HG03039 (cell line): ENCODE measurements at regions not wholly inside any gene's neighbourhood (a gene's known extent, or its start where the extent isn't known, plus 50 kb on each side); places are given as distances from the start of the nearest gene placed in this dataset.

Source experiments
- ATAC-seq: cut with Tn5 transposase; IDR thresholded peaks from one replicate; pipeline ENCODE4 v1.9.1; 2021; ENCODE audit warnings: mild to moderate bottlenecking, moderate library complexity; ENCODE audit not compliant: unreplicated experiment

DNA sequence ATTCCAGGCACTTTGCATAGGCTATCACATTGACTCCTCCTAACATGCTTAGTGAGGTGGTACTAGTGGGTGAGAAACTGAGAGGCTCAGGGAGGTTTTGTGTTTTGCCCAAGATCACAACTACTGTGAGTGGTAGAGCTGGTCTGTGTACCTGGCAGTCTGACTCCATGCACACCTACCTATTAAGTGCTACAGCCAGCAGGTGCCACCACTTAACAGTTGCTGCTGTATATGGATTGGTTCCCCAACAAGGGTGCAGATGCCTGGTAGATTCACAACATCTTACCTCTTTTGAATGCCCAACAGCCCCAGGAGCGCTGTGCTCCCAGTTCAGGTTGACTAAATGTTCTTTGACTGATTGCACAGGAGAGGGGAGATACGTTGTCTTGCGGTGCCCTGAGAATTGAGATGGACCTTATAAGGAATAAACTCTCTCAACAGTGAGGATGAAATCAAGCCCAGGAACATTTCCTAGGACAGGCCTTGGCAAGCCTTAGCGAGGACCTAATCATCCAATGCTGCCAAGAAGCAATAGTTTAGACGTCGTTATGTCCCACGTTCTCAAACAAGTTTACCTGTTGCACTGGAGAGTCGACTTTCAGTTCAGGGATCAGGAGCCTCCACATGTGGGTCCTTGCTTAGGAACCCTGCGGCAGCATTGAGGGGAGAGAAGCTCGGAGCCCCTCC is 78.9 kb upstream of the F3 start:
- ATAC-seq: no peak

DNA sequence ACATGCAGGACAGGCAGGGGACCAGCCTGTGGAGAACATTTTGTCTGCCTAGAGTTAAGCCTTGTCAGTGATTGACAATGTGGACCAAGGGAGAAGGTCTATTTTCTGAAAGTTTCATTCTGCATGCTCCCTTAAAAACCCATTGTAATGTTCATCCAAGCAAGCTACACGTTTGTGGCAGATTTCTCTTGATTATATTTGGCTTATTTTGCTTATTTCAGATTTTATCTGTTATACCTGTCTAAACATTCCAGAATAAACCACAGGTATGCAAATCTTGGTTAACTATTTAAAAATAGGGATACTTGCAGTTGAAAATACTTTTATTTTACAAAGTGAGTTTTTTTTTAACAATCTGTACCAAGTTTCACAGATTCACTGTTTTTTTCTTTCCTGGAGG is 78.2 kb upstream of the F3 start:
- ATAC-seq: no peak

DNA sequence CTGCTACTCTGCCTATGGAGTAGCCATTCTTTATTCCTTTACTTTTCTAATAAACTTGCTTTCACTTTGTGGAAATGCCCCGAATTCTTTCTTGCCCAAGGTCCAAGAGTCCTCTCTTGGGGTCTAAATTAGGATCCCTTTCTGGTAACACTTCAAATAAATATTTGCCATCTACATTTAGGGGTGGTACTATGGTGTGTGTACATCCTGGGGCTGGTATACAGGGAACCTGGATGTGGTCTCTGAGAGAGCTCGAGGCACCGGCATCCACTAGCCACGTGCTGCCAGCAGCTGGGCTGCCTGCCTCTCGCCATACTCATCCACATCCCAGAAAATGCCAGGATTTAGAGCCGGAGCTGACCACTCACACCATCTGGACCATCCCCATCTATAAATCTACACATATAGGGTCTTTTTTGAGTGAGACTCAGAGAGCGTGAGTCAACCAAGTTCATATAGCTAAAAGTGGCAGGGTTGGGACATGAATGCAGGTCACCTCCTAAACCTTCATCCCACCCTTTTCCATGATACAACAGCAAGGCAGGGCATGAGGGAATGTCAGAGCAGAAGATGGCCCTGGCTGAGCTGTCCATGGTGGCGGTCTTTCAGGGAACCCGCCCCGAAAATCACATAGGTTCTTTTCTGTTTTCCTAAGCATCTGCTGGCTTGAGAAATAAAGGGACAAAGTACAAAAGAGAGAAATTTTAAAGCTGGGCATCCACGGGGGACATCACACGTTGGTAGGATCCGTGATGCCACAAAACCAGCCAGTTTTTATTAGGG is 76.6 kb upstream of the F3 start:
- no peak for ATAC-seq

DNA sequence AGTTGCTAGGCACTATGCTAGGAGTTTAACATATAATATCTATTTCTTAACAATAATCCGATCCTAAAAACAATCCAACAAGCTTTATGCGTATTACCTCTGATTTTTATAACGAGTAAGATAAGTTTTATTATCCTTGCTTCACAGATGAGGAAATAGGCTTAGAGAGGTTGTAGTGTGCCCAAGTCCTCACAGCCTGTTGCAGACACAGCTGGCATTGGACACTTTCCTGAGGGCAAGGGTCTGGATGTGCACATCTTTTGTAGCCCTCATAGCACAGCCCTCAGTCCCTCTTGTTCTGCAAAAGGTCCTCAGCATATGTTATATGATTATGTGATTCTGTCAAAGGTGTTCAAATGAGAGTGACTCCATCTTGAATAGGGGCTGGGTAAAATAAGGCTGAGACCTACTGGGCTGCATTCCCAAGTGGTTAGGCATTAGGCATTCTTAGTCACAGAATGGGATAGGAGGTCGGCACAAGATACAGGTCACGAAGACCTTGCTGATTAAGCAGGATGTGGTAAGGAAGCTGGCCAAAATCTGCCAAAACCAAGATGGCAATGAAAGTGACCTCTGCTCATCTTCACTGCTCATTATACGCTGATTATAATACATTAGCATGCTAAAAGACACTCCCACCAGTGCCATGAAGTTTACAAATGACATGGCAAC is 75.7 kb upstream of the F3 start:
- no peak for ATAC-seq

DNA sequence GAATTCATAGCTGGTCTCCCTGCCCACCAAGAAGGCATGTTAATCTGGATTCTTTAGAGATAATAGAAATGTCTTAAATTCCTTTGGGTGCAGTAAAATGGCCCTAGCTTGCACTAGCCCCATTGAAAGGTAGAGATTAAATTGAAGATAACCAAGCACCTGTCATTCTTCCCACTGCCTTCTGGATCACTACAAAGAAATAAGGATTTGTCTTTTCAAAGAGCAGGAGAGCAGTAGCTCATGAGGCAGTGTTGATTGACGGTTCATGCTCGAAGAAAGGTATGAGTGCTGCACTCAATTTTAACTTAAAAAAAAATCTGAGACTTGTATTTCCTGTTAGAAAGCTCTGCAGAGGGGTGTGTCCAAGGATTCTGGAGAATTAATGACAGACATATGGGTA is 74.9 kb upstream of the F3 start:
- ATAC-seq: no peak

DNA sequence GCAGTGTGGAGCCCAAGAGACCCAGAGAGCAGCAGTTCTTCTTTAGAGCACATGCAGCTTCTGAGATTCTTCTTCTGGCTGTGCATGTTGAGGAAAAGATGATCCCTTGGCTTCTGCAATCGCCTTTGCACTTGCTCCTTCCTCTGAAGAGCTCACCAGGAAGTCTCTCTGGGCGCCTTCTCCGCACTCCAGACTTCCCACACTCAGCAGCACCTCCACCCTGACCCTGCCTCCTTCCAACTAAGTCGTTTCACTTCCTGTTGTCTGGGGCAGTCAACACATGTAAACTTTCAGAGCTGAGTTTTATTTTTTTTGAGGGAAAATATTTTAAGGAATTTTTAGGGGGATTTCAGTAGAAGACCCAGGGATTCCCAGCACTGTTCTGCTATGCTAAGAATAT is 73.4 kb upstream of the F3 start:
- ATAC-seq: no peak

DNA sequence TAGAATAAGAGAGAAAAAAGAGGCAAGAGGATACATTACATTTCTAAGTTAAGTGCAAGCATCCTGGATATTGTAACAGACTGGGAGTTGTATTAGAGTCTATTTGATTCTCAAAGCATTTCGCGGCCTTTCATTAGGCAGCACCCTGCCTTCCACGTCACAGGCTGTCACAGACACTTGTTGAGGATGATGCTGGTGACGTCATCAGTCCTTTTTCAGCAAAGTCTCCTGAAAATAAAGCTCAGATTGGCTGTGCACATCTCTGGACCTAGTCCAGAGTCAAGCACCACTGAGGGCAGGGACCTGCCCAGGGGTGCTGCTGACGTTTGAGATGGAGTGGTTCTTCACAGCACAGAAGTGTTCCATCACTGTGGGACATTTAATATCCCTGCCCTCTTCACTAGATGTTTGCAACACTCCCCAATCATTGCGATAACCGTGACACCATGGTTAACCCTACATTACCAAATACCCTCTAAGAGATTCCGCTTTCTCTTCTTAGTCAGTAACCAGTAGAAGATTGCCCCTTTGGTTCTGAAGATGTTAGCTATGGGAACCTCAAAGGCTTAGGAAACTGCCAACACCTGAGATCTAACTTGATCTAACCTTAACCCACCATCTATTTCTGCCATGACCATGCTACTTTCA is 72.7 kb upstream of the F3 start:
- ATAC-seq: no peak

DNA sequence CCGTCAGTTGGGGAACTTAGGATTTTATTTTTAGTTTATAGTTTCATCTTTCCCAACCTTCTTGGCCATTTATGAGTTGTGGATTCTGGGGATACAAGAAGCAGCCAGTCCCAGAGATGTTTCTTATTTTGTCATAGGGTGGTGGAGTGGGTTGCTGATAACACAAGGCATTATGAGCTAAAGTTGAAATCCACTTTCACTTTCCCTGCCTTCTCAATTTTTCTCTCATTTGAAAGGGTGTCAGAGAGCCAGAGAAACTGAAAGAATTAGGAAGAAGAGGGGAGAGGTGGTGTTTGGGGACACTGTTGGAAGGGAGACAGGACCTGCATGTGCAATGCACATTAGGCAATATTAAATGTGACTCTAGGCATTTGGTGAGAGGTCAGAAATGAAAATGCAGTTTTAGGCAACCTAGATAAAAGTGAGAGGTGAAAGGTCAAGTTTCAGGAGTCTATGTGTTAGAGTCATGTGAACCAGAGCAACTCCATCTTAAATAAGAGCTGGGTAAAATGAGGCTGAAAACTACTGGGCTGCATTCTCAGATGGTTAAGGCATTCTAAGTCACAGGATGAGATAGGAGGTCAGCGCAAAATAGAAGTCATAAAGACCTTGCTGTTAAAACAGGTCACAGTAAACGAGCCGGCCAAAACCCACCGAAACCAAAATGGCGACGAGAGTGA is 71.1 kb upstream of the F3 start:
- ATAC-seq: no peak

DNA sequence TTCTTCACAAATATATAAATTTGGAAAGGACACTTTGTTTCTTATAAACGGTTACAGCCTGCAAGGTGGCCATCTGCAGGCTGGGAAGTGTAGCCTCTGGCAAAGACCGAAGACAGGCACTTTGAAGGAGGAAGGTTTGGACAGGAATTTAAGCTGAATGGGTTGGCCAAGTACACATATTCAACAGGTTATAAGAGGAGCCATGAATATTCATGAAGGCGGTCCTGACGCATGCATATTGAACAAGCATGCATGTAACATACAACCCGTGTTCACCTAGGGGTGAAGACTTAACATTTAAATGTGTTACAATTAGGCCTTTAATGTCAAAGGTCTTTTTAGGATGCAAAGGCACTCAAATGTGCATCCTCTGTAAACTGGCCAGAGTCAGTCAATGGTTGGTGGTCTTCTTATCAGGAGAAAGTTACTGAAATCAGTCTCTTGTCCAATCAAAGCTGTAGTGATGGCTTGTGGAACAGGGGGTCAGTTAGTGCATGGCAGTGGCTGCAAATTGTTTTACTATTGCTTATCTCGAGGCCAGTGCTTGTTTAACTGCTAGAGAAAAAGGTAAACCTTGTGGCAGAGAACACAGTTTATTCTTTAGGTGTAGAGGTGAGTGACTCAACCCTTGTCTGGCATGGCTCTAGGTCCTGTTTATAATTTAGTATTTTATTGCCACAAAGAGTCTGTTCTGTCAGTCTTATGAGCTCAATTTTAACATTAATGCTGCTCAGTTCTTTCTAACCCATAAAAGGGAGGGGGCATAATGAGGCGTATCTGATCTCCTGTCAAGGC is 70.3 kb upstream of the F3 start:
- ATAC-seq: no peak

DNA sequence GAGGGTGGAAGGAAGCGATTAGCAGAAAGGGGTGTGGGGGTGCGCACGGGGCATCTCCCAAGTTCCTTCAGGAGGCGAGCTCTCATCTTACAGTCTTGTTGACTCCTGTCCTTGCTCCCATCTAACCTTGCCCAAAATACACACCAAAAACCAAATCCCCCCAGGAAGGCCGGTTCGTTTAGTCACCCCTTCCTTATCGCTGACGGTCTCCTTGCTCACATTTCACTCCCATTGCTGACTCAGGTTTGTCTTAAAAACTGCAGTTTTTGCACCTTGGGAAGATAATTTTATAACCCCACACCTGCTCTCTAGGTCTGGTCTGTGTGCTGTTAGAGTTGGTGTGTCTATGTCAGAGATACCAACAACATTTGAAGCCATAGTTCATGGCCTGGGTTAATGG is 68.1 kb upstream of the F3 start:
- no peak for ATAC-seq

DNA sequence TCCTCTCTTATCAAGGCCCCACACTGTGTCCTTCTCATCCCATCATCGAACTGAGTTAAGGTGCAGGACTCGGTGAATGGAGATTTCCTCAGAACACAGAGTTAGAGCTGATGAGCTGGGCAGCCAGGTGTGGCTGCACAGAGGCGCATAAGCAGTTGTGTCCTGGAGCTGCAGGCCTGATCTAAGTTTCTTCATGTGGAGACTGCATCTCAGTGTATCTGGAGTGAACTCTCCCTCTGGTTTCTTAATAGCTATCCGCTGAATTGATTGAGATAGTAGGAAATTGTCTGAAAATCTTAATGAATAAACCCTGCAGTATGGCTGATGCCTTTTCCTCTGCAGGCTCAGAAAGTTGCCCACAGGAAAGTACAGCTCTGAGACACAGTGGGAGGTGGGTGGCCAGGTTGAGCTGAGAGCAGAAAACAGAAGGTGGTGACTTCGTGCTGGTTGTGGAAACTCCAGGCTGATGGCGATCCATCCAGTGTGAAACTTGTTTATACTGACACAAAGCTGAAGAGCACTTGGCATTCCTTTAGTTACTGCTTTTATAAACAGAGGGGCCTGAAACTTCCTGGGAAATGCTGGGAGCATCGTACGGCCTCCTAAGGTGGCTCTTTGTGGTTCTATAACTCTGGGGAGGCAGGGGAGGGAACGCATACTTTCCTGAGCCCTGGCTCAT is 67.4 kb upstream of the F3 start:
- no peak for ATAC-seq

DNA sequence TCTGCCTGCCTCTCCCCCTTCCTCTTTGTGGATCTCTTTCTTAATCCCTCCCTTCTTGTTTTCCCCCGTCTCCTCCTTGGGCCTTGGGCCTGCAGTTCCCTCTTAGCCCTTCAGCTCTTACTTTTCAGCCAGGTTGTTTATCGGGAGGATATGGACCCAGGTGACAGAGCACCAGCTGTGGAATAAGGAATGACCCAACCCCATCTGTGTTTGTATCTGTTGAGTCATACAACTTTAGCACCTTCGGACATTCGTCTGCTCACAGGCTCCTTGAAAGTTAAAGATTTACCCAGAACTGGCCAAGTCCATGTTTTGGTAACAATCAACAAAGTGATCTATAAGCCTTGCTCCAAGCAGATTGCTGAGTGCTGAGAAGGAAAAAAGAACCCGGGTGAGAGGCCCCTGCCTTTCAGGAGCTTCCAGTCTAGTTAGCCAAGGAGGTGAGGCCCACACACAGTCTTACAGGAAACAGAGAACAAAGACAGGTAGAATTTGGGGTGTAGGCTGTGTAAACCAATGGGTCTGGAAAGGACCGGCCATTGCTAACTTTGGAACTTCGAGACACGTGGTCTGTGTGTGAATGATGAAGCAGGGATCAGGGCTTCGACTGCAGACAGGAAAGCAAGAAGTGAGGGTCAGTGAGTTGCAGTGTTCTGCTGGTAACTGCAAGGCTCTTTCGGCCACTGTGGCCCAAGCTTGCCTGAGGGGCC is 66.7 kb upstream of the F3 start:
- ATAC-seq: no peak

DNA sequence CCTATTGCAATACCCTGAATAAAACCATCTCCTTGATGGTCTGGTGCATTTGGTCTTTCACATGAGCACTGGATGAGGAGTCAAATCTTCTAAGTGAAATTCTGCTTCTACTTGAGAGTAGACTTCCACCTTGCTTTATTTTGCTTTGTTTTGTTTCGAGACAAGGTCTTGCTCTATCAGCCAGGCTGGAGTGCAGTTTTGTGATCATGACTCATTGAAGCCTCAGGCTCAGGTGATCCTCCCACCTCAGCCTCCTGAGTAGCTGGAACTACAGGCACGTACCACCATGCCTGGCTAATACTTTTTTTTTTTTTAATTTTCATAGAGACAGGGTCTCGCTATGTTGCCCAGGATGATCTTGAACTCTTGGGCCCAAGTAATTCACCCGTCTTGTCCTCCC is 65.8 kb upstream of the F3 start:
- no peak for ATAC-seq

DNA sequence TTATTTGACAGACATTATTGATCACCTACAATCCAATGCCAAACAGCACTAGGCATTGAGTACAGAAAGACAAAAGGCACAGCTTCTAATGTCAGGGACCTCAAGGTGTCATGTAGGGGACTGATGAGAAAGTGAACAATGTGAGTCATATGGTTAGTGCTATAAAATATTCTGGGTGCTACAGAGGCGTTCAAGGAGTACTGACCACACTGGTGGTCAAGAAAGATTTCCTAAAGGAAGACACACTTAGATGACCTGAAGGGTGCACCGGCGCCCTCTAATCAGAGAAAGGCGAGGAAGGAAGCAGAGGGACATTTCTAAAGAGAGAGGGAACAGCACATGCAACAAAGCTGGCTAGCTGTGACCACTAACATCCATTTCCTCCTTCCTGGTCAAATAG is 64.9 kb upstream of the F3 start:
- ATAC-seq: no peak

DNA sequence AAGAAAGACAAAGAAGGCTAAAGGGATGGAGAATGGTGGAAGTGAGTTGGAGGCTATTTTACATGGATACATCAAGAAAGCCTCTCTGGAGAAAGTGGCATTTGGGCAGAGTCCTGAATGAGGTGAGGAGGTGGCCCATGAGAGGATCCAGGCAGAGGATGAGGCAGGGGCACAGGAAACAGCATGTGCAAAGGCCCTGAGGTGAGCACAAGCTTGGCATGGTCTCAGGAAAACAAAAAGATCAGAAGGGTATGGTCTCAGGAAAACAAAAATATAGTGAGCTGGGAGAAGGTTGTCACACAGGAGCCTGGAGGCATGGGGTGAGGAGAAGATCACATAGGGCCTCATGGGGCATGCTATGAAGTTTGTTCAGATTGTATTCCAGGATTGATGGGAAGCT is 62.1 kb upstream of the F3 start:
- no peak for ATAC-seq

DNA sequence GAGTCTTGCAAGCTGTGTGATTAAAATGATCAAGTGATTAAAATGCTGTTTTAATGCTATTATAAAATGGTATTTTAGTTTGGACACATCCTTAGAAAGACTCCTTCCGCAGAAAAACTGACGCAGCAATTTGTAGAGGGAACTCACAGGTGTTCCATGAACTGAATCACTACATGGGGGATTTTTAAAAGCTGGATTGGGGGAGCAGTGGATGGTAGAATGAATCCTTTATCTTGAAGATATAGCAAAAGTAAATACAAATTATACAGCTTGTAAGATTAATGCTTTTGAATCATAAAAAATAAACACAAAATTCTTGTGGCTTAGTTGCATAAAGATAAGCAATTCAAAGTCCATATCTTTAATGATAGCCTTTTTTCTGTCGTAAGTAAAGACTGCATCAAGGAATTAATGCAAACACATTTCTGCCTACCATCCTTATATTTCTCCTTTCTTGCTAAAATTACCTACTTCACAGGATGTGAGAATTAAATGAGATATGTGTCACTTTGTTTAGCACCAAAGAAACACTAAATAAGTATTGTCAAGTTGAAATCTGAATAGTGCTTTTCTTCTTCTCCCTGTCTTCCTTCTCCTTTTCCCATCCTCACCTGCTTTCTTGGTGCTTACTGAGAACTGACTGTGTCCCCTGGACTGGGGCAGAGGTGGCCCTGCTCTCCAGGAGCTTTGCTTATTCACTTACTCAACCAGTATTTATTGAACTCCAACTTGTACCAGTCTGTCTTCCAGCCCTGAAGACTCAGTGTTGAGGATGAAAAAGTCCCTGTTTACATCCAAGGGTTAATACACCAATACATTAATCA is 61.5 kb upstream of the F3 start:
- no peak for ATAC-seq

DNA sequence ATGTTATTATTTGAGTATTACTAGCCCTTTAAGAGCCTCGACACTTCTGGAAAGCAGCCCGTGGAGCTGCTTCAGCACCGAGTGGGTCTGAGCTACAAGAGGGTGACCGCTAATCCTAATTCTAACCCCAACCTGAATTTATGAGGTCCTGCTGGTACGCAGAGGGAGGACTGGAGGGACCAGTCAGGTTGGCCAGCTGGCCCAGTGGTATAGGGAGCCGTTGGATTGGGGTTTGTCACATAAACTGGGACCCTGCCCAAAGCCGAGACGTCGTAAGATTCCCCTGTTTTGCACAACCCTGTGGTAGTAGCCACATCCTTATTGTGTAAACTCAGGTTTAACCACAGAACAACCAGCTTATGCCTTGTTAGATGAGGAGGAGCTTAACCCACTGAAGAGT is 60.8 kb upstream of the F3 start:
- no peak for ATAC-seq

DNA sequence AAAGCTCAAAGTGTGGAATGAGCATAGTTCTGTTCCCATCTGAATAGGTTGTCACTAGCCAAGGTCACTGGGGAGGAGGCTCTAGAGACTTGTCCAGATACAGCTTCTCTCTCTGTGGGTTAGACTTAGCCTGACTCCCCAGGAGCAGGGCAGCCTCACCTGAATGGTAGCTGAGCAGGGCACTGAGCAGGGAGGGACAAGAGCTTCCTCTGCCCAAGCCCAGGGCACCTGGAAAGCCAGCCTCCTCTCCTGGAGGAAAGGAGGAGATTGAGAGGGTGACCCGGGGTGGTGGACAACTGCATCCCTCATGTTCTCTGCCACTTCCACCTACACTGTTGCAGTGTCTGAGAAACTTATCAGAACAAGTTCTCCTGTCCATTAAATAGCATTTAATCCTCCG is 59.0 kb upstream of the F3 start:
- ATAC-seq: no peak
